HEK293 (cell line): ENCODE measurements at regions not wholly inside any gene's neighbourhood (a gene's known extent, or its start where the extent isn't known, plus 50 kb on each side); places are given as distances from the start of the nearest gene placed in this dataset.

Experiments
- CTCF ChIP-seq: fragments of 450-650 bp; formaldehyde crosslinking; IDR thresholded peaks from 2 replicates; pipeline ENCODE4 v1.5.1; 2016; ENCODE audit warnings: missing biosample characterization, missing genetic modification characterization
- PATZ1 ChIP-seq: fragments of 450-650 bp; formaldehyde crosslinking; IDR thresholded peaks from 2 replicates; pipeline ENCODE4 v1.5.1; 2016; ENCODE audit warnings: missing biosample characterization, missing genetic modification characterization
- ZBTB10 ChIP-seq: fragments of 450-650 bp; formaldehyde crosslinking; IDR thresholded peaks from 2 replicates; pipeline ENCODE4 v1.5.1; 2016; ENCODE audit warnings: missing biosample characterization, missing genetic modification characterization
- ZFP37 ChIP-seq: fragments of 450-650 bp; formaldehyde crosslinking; IDR thresholded peaks from 2 replicates; pipeline ENCODE4 v1.5.1; 2016; ENCODE audit warnings: missing biosample characterization, missing genetic modification characterization
- ZNF132 ChIP-seq: fragments of 450-650 bp; formaldehyde crosslinking; IDR thresholded peaks from 2 replicates; pipeline ENCODE4 v1.5.1; 2017; ENCODE audit warnings: missing biosample characterization, missing genetic modification characterization, borderline replicate concordance
- ZNF133 ChIP-seq: fragments of 450-650 bp; formaldehyde crosslinking; IDR thresholded peaks from 2 replicates; pipeline ENCODE4 v1.5.1; 2016; ENCODE audit warnings: missing biosample characterization, missing genetic modification characterization
- ZNF155 ChIP-seq: fragments of 450-650 bp; formaldehyde crosslinking; IDR thresholded peaks from 2 replicates; pipeline ENCODE4 v1.5.1; 2016; ENCODE audit warnings: missing biosample characterization, missing genetic modification characterization
- ZNF16 ChIP-seq: fragments of 450-650 bp; formaldehyde crosslinking; IDR thresholded peaks from 2 replicates; pipeline ENCODE4 v1.5.1; 2016; ENCODE audit warnings: low read depth, missing biosample characterization, missing genetic modification characterization
- ZNF211 ChIP-seq: fragments of 450-650 bp; formaldehyde crosslinking; IDR thresholded peaks from 2 replicates; pipeline ENCODE4 v1.5.1; 2016; ENCODE audit warnings: low read depth, missing biosample characterization, missing genetic modification characterization
- ZNF266 ChIP-seq: fragments of 450-650 bp; formaldehyde crosslinking; IDR thresholded peaks from 2 replicates; pipeline ENCODE4 v1.5.1; 2016; ENCODE audit warnings: missing biosample characterization, missing genetic modification characterization, low read depth
- ZNF514 ChIP-seq: fragments of 450-650 bp; formaldehyde crosslinking; IDR thresholded peaks from 2 replicates; pipeline ENCODE4 v1.5.1; 2016; ENCODE audit warnings: missing biosample characterization, missing genetic modification characterization
- ZNF529 ChIP-seq: fragments of 450-650 bp; formaldehyde crosslinking; IDR thresholded peaks from 2 replicates; pipeline ENCODE4 v1.5.1; 2017; ENCODE audit warnings: missing genetic modification characterization, missing biosample characterization; ENCODE audit not compliant: insufficient replicate concordance
- ZNF660 ChIP-seq: fragments of 450-650 bp; IDR thresholded peaks from 2 replicates; pipeline ENCODE4 v1.5.1; 2018; ENCODE audit warnings: missing biosample characterization, mild to moderate bottlenecking, missing genetic modification characterization

GRCh38 chr20:51176446-51176845 is 153.5 kb upstream of the KCNG1 start:
- TF ChIP-seq CTCF (tag by site-specific recombination) (no peak), ZNF514 (no peak), ZNF132 (tag by site-specific recombination) (no peak), ZNF133 (no peak), PATZ1 (no peak), ZNF529 (tag by site-specific recombination) (no peak), ZNF16 (tag by site-specific recombination) (no peak), ZFP37 (no peak), ZNF660 (no peak), ZNF155 (no peak), ZBTB10 (tag by site-specific recombination) (no peak), ZNF211 (tag by site-specific recombination) (no peak), ZNF266 (tag by site-specific recombination) (no peak)
